GM18868 (cell line): ENCODE measurements at regions not wholly inside any gene's neighbourhood (a gene's known extent, or its start where the extent isn't known, plus 50 kb on each side); places are given as distances from the start of the nearest gene placed in this dataset.
A peak's percentile ranks its signal among the peaks of the same experiment; 100 is the strongest.
"Not testable (repeated sequence)": the region's sequence is repeated elsewhere in the genome, so short reads cannot be mapped to it uniquely, and the experiment has no call there.

Source experiments
- ATAC-seq: cut with Tn5 transposase; IDR thresholded peaks from one replicate; pipeline ENCODE4 v1.9.1; 2021; ENCODE audit warnings: mild to moderate bottlenecking, moderate library complexity; ENCODE audit not compliant: unreplicated experiment

- no peak for ATAC-seq
These were observed 632.6 kb upstream of the COX7C start for GRCh38 chr5:85985167-85985566.

GRCh38 chr5:85990998-85991397, 626.7 kb upstream of the COX7C start:
- no peak for ATAC-seq

GRCh38 chr5:85994653-85995052, 623.1 kb upstream of the COX7C start:
- ATAC-seq, result not testable (repeated sequence)

- ATAC-seq, result no peak
These were observed 619.1 kb upstream of the COX7C start for GRCh38 chr5:85998656-85999055.

DNA sequence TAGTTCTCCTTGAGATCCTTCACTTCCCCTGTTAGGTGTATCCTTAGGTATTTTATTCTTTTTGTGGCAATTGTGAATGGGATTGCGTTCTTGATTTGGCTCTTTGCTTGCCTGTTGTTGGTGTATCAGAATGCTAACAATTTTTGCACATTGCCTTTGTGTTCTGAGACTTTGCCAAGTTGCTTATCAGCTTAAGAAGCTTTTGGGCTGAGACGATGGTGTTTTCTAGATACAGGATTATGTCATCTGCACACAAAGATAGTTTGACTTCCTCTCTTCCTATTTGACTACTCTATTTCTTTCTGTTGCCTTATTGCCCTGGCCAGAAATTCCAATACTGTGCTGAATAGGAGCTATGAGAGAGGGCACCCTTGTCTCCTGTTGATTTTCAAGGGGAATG, 609.4 kb upstream of the COX7C start:
- no peak for ATAC-seq

DNA sequence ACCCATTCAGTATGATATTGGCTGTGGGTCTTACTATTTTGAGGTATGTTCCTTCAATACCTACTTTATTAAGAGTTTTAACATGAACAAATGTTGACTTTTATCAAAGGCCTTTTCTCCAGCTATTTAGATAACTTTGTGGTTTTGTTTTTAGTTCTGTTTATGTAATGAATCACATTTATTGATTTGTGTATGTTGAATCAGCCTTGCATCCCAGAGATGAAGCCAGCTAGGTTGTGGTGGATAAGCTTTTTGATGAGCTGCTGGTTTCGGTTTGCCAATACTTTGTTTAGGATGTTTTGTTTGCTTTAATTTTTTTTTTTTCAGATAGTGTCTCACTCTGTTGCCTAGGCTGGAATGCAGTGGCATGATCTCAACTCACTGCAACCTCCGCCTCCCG, 609.0 kb upstream of the COX7C start:
- ATAC-seq, result no peak

DNA sequence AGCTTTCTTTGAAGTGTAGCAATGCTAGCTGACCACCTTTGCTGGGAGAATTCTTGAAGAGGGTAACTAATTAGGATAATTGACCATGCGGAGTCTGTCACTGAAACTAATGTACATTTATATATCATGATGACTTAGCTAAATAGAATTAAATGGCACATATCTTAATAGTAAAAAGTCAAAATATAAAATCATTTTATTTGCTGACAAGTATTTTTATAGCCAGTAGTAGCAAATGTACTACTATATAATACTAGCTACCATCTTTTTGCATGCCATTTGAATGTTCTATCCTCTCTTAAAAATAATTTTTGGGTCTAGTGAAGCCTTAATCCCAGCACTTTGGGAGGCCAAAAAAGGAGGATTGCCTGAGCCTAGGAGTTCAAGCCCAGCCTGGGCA, 605.8 kb upstream of the COX7C start:
- ATAC-seq, result no peak

- no peak for ATAC-seq
These were observed 588.4 kb upstream of the COX7C start for GRCh38 chr5:86029308-86029707.

DNA sequence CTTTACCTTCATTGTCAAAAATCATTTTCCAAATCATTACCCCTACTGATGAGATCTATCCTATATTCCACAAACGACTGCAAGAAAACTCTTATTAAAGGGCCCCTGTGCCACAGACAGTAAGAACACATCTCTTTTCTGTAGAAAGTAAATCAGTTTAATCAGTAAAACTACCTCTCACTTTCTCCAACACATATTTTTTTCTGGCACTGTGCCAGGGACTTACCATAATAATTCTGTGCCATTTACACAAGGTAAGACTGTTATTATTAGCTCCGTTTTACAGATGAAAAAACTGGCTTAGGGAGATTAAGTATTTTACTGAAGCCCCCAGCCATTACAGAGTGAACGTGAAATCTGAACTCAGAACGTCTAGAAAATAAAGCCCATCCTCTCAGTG, 587.0 kb upstream of the COX7C start:
- ATAC-seq, result peak; percentile 50

GRCh38 chr5:86038566-86038965, 579.2 kb upstream of the COX7C start:
- no peak for ATAC-seq

- no peak for ATAC-seq
These were observed 578.4 kb upstream of the COX7C start for GRCh38 chr5:86039351-86039750.

GRCh38 chr5:86070719-86071118, 547.0 kb upstream of the COX7C start:
- ATAC-seq, result no peak

GRCh38 chr5:86074297-86074696, 543.4 kb upstream of the COX7C start:
- ATAC-seq, result no peak

- ATAC-seq, result no peak
These were observed 542.6 kb upstream of the COX7C start for GRCh38 chr5:86075139-86075538.

DNA sequence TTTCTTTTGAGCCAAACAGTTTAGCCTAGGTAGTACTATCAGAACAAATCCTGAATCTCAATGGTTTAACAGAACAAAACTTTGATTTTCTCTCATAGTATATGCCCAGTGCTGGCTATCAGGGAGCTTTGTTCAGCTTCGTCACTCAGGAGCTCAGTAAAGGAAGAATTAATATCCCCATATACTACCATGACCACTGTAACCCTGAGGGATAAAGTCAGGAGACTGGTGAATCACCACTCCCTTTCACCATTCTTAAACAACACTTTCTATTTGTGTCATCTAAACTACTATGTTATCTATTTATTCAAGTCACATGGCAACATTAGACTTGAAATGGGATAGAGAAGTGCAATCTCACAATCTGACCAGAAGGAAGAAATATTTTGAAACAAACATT, 522.6 kb upstream of the COX7C start:
- no peak for ATAC-seq

DNA sequence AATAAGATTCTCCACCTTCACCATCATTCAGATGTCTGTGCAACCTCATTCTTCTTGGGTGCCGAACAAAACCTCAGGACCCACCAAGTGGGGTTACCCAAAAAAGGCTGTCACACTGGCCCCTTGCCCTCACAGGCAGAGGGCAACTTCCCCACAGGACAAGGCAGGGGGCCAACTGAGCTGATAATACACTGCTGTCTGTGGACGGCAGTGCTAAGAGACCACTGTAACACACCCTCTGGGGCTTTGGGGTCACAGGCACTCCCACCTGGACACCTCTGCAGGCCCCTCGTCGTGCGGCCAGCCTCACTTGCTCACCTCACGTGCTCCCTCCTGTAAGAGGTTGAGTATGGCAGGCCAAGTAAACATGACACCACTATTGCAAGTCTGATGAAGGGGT, 515.8 kb upstream of the COX7C start:
- ATAC-seq, result no peak

- no peak for ATAC-seq
These were observed 508.9 kb upstream of the COX7C start for GRCh38 chr5:86108825-86109224.

DNA sequence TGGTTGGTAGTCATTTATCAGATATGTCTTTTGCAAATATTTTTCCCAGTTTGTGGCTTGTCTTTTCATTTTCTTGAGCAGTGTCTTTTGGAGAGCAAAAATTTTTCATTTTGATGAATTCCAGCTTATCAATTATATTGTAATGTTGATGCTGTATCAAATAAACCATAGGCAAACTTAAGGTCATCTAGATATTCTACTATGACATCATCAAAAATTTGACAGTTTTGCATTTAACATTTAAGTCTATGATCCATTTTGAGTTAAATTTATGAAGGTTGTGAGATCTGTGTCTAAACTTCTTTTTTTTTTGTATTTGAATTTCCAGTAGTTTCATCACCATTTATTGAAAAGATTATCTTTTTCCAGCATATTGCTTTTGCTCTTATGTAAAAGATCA, 505.5 kb upstream of the COX7C start:
- ATAC-seq, result no peak

GRCh38 chr5:86115164-86115563, 502.6 kb upstream of the COX7C start:
- no peak for ATAC-seq

DNA sequence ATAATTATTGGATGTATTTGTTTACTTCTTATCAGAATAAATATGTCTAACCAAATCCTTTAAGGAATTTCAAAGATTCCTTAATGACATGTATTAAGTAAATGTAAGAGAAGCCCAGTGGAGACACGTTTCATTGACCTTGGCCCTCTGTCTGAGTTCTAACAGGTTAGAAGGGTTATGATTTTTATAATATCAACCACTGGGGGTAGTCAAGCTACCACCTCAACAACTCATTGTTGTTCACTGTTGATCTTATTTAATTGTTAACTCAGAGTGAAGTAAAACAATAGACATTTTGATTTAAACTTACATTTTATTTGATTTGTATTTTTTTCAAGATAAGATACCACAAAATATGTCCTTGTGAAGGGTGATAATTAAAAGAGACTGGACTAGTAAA, 499.2 kb upstream of the COX7C start:
- ATAC-seq, result peak; percentile 83

- ATAC-seq, result no peak
These were observed 493.4 kb upstream of the COX7C start for GRCh38 chr5:86124333-86124732.

DNA sequence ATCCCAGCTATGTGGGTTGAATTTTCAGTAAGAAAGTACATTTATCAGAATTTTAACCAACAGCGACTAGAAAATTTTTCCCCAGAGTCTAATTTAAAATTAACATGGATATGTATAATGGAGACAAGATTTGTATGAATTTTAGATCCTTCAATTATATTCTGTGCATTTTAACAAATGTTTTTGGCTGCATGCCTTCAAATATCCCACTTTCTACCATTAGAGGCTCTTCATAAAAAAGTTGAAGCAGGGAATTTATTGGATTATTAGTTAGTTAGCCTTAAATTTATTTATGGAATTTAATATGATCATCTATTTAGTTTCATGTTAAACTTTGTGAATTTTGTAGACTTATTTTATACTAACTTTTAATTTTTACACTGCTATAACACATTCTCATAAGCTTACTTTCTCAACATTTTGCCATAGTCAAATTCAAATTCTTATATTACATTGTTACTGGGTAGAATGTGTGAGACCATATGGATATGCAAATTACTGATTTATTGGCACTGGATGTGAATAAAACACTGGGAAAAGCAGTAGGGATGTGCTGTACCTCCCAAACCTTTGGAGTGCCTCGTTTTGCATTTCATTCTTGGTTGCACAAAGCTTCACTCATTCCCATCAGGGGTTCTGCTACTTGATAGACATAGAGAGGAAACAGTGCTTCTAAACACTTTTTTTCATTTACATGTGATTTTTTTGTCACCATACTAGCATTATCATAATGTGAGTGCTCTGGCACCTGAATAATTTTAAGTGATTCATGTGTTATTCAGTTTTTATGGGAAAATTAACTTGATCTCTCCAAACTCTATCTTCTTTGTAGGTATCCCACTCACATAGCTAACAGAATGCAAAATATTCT, 491.8 kb upstream of the COX7C start:
- ATAC-seq, result no peak

DNA sequence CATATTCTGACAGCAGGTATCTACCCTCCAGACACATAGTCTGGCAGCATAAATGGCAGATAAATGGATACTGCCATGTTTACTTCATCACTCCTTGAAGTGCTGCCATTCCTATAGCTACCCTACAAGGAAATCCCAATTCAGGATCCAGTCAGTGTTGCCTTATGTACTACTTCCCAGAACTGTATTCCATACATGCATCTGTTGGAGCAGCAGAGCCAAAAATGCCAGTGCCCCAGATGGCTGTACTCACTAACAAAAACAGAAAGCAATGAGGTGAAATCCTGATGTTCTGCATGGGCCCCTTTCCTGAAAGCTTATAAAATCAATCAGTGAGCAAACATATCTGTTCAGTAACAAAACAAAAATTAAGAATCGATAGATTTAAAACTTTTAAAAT, 490.0 kb upstream of the COX7C start:
- ATAC-seq, result no peak
